DOHH2 (cell line): ENCODE measurements at regions not wholly inside any gene's neighbourhood (a gene's known extent, or its start where the extent isn't known, plus 50 kb on each side); places are given as distances from the start of the nearest gene placed in this dataset.

ENCODE experiments used
- EZH2phosphoT487 ChIP-seq: fragments of 200-600 bp; sonication (generic); IDR thresholded peaks from 2 replicates; pipeline ENCODE4 v1.6.1; 2017; ENCODE audit warnings: borderline replicate concordance, mild to moderate bottlenecking, antibody characterized with exemption, low read length, moderate library complexity, mixed read lengths
- TF ChIP-seq, protein P1 (sequence below): fragments of 200-600 bp; sonication (generic); IDR thresholded peaks from one replicate; pipeline ENCODE4 v1.5.1; 2014; ENCODE audit warnings: antibody characterized with exemption, mild to moderate bottlenecking, low read depth, low read length; ENCODE audit not compliant: poor library complexity, severe bottlenecking

DNA sequence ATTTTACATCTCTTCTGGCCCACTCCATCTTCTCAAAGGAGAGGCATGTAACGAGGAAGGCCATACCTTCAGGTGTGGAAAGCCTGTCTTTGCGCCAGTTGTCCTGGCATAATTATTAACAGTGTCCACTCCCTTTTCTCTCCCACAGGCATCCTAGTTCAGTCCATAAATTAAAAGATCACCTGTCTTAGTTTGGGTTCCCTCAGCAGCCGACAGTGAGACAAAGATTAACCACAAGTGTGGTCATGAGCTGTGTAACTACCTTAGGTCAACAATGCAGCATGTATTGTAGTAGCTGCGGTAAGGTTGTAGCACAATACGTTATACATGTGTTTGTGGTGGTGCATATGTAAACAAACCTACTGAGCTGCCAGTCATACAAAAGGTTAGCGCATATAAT lies 103.3 kb upstream of the GALNT15 start:
- TF ChIP-seq, protein P1, sequence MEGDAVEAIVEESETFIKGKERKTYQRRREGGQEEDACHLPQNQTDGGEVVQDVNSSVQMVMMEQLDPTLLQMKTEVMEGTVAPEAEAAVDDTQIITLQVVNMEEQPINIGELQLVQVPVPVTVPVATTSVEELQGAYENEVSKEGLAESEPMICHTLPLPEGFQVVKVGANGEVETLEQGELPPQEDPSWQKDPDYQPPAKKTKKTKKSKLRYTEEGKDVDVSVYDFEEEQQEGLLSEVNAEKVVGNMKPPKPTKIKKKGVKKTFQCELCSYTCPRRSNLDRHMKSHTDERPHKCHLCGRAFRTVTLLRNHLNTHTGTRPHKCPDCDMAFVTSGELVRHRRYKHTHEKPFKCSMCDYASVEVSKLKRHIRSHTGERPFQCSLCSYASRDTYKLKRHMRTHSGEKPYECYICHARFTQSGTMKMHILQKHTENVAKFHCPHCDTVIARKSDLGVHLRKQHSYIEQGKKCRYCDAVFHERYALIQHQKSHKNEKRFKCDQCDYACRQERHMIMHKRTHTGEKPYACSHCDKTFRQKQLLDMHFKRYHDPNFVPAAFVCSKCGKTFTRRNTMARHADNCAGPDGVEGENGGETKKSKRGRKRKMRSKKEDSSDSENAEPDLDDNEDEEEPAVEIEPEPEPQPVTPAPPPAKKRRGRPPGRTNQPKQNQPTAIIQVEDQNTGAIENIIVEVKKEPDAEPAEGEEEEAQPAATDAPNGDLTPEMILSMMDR: no peak
- TF ChIP-seq EZH2phosphoT487: no peak
